ENCODE measurements at regions not wholly inside any gene's neighbourhood (a gene's known extent, or its start where the extent isn't known, plus 50 kb on each side); places are given as distances from the start of the nearest gene placed in this dataset.

- no peaks in the 10 kb centered on the region for H3K27me3 ChIP-seq
- peaks cover 0 to 5% (median 0%) of the 10 kb centered on the region in 4 donors for H3K9me3 ChIP-seq
- no peaks in the 10 kb centered on the region for H3K4me1 ChIP-seq
- no peak overlapping the region for H3K27ac ChIP-seq
- 87 to 95% methylated on average over 1 of the region's 1 CpG for WGBS, 2 donors
- DNase-seq (ENCODE audit: low spot score in 2 of 2): no peak
- no peak overlapping the region for H3K4me3 ChIP-seq
- TF ChIP-seq POLR2A (IDR thresholded peaks at IDR 0.05) (no peak), EP300 (IDR thresholded peaks at IDR 0.05) (no peak)
- TF ChIP-seq, protein P1, sequence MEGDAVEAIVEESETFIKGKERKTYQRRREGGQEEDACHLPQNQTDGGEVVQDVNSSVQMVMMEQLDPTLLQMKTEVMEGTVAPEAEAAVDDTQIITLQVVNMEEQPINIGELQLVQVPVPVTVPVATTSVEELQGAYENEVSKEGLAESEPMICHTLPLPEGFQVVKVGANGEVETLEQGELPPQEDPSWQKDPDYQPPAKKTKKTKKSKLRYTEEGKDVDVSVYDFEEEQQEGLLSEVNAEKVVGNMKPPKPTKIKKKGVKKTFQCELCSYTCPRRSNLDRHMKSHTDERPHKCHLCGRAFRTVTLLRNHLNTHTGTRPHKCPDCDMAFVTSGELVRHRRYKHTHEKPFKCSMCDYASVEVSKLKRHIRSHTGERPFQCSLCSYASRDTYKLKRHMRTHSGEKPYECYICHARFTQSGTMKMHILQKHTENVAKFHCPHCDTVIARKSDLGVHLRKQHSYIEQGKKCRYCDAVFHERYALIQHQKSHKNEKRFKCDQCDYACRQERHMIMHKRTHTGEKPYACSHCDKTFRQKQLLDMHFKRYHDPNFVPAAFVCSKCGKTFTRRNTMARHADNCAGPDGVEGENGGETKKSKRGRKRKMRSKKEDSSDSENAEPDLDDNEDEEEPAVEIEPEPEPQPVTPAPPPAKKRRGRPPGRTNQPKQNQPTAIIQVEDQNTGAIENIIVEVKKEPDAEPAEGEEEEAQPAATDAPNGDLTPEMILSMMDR (IDR thresholded peaks at IDR 0.05): no peak
- no peaks in the 10 kb centered on the region for H3K36me3 ChIP-seq
Observed at GRCh38 chr4:43402393-43402792, 509.9 kb downstream of the GRXCR1 start.

DNA sequence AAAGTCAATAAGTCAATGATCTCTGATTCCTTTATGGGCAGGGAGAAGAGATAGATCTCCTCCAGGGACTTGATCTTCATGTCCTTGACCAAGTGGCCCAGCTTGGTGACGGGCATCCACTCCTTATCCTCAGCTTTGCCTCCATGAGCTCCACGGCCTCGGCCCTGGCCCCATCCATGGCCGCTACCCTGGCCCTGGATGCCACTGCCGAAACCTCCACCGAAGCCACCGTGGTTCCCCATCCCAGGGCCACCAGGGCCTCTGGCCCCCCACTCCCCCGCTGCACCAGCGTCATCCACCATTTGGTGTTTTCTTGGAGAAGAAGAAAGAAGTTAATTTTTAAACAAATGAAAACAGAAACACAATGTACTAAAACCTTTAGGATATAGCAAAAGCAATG, 518.1 kb downstream of the GRXCR1 start:
- no peak for DNase-seq (ENCODE audit: low spot score in 2 of 2)
- TF ChIP-seq, protein P1 (IDR thresholded peaks at IDR 0.05): no peak
- TF ChIP-seq POLR2A (IDR thresholded peaks at IDR 0.05) (no peak), EP300 (IDR thresholded peaks at IDR 0.05) (no peak)
- no peaks in the 10 kb centered on the region for H3K4me1 ChIP-seq
- peaks cover 0 to 5% (median 0%) of the 10 kb centered on the region in 4 donors for H3K9me3 ChIP-seq
- H3K27me3 ChIP-seq: no peaks in the 10 kb centered on the region
- no peaks in the 10 kb centered on the region for H3K36me3 ChIP-seq
- H3K27ac ChIP-seq: no peak overlapping the region
- H3K4me3 ChIP-seq: no peak overlapping the region
- 94 to 95% methylated on average over 9 of the region's 9 CpGs for WGBS, 2 donors

- Histone ChIP-seq H3K36me3 (no peaks in the 10 kb centered on the region), H3K9me3 (peaks cover 0 to 5% (median 0%) of the 10 kb centered on the region in 4 donors), H3K27ac (no peak overlapping the region), H3K4me3 (no peak overlapping the region), H3K4me1 (no peaks in the 10 kb centered on the region), H3K27me3 (no peaks in the 10 kb centered on the region)
- TF ChIP-seq, protein P1 (IDR thresholded peaks at IDR 0.05): no peak
- TF ChIP-seq EP300 (IDR thresholded peaks at IDR 0.05) (no peak), POLR2A (IDR thresholded peaks at IDR 0.05) (no peak)
- no peak for DNase-seq (ENCODE audit: low spot score in 2 of 2)
Observed at GRCh38 chr4:43411226-43411625, 518.7 kb downstream of the GRXCR1 start.

DNA sequence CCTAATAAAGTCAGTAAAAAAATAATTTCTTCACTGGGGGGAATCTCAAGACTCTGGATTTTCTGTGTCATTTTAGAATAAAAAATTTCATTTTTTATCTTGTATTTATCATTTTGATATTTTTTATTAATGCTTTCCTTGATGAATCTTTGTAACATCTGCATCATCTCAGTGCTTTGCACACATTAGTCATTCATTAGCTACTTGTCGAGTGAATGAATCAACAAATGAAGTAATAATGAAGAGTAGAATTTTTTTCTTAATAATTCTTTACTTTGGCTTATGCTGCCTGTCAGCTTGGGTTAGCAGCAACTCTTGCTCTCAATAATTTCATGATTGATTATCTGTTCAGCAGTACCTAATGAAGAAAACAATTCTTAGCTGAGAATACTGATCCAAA, 530.8 kb downstream of the GRXCR1 start:
- Histone ChIP-seq H3K4me3 (no peak overlapping the region), H3K9me3 (no peaks in the 10 kb centered on the region), H3K4me1 (no peaks in the 10 kb centered on the region), H3K27me3 (no peaks in the 10 kb centered on the region), H3K27ac (no peak overlapping the region), H3K36me3 (no peaks in the 10 kb centered on the region)
- WGBS, 2 donors: 71 to 84% methylated on average over 1 of the region's 1 CpG
- DNase-seq (ENCODE audit: low spot score in 2 of 2): no peak
- TF ChIP-seq EP300 (IDR thresholded peaks at IDR 0.05) (no peak), POLR2A (IDR thresholded peaks at IDR 0.05) (no peak)
- TF ChIP-seq, protein P1 (IDR thresholded peaks at IDR 0.05): no peak

GRCh38 chr4:43425206-43425605, 532.7 kb downstream of the GRXCR1 start:
- no peak overlapping the region for H3K4me3 ChIP-seq
- H3K27ac ChIP-seq: no peak overlapping the region
- H3K36me3 ChIP-seq: no peaks in the 10 kb centered on the region
- no peaks in the 10 kb centered on the region for H3K4me1 ChIP-seq
- WGBS, 2 donors: 59% methylated on average over 1 of the region's 1 CpG
- no peaks in the 10 kb centered on the region for H3K9me3 ChIP-seq
- DNase-seq (ENCODE audit: low spot score in 2 of 2): no peak
- H3K27me3 ChIP-seq: no peaks in the 10 kb centered on the region
- TF ChIP-seq EP300 (IDR thresholded peaks at IDR 0.05) (no peak), POLR2A (IDR thresholded peaks at IDR 0.05) (no peak)
- TF ChIP-seq, protein P1 (IDR thresholded peaks at IDR 0.05): no peak
